ENCODE measurements at regions not wholly inside any gene's neighbourhood (a gene's known extent, or its start where the extent isn't known, plus 50 kb on each side); places are given as distances from the start of the nearest gene placed in this dataset.

DNA sequence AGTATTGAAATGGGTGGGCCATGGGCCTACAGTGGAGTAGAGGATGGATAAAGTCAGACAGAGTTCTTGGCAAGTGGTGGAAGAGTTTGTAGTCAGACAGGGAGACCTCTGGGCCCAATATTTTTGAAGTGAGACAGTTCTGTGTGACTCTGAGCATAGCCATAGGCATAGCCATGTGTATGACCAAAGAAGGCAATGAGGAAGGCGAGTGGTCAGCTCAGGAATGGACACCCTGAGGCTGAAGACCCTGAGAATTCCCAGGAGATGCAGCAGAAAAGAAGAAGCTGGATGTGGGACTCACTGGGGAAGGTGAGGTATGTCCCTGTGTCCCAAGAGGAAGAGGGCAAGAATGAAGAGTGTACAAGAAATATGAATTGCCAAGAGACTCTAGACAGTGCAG, 210.6 kb upstream of the IRF2BP2 start:
- TF ChIP-seq CEBPB (IDR thresholded peaks at IDR 0.05) (no peak), NFIC (IDR thresholded peaks at IDR 0.05) (no peak), TEAD4 (IDR thresholded peaks at IDR 0.05) (no peak), CREB1 (IDR thresholded peaks at IDR 0.05; ENCODE audit: low read depth) (no peak)
- TF ChIP-seq, protein P1, sequence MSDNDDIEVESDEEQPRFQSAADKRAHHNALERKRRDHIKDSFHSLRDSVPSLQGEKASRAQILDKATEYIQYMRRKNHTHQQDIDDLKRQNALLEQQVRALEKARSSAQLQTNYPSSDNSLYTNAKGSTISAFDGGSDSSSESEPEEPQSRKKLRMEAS (IDR thresholded peaks at IDR 0.05) = no peak

DNA sequence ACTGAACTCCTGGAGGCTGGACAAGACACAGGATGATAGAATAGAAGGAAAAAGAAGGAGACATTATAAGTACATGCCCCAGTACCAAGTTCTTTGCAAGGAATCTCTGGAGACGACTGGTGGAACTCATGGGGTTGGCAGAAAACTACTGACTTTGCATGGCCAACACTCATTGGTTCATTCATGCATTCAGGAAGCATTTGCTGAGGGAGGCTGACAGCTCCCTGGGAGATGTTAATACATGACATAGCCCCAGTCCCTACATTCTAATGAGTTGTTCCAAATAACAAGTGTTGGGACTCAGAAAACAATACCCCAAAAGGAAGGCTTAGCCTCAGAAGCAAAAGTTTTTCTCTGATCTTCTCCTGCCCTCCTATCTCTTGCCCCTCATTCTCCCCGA, 172.8 kb upstream of the IRF2BP2 start:
- TF ChIP-seq FOXM1 (IDR thresholded peaks at IDR 0.05; ENCODE audit: borderline replicate concordance, low read depth) = no peak
- no peak for TF ChIP-seq TEAD4 (IDR thresholded peaks at IDR 0.05)
- no peak for TF ChIP-seq ZBTB7A (IDR thresholded peaks at IDR 0.05; ENCODE audit: low read depth)
- TF ChIP-seq YY1 (IDR thresholded peaks at IDR 0.05; ENCODE audit: low read depth) = no peak
- TF ChIP-seq CEBPB (IDR thresholded peaks at IDR 0.05) = no peak
- TF ChIP-seq, protein P1 (IDR thresholded peaks at IDR 0.05) = no peak
- TF ChIP-seq EP300 (IDR thresholded peaks at IDR 0.05; ENCODE audit: borderline replicate concordance) = no peak
- no peak for TF ChIP-seq TAF1 (IDR thresholded peaks at IDR 0.05; ENCODE audit: low read depth)
- TF ChIP-seq EGR1 (IDR thresholded peaks at IDR 0.05) = no peak
- TF ChIP-seq NFIC (IDR thresholded peaks at IDR 0.05) = no peak
- TF ChIP-seq RAD21 (IDR thresholded peaks at IDR 0.05; ENCODE audit: low read depth) = no peak; the same call in 1 of the 2 replicates
- no peak for TF ChIP-seq TCF12 (IDR thresholded peaks at IDR 0.05; ENCODE audit: low read depth)
- TF ChIP-seq CREB1 (IDR thresholded peaks at IDR 0.05; ENCODE audit: low read depth) = no peak
- TF ChIP-seq, protein P2, sequence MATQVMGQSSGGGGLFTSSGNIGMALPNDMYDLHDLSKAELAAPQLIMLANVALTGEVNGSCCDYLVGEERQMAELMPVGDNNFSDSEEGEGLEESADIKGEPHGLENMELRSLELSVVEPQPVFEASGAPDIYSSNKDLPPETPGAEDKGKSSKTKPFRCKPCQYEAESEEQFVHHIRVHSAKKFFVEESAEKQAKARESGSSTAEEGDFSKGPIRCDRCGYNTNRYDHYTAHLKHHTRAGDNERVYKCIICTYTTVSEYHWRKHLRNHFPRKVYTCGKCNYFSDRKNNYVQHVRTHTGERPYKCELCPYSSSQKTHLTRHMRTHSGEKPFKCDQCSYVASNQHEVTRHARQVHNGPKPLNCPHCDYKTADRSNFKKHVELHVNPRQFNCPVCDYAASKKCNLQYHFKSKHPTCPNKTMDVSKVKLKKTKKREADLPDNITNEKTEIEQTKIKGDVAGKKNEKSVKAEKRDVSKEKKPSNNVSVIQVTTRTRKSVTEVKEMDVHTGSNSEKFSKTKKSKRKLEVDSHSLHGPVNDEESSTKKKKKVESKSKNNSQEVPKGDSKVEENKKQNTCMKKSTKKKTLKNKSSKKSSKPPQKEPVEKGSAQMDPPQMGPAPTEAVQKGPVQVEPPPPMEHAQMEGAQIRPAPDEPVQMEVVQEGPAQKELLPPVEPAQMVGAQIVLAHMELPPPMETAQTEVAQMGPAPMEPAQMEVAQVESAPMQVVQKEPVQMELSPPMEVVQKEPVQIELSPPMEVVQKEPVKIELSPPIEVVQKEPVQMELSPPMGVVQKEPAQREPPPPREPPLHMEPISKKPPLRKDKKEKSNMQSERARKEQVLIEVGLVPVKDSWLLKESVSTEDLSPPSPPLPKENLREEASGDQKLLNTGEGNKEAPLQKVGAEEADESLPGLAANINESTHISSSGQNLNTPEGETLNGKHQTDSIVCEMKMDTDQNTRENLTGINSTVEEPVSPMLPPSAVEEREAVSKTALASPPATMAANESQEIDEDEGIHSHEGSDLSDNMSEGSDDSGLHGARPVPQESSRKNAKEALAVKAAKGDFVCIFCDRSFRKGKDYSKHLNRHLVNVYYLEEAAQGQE (IDR thresholded peaks at IDR 0.05; ENCODE audit: low read depth) = no peak

DNA sequence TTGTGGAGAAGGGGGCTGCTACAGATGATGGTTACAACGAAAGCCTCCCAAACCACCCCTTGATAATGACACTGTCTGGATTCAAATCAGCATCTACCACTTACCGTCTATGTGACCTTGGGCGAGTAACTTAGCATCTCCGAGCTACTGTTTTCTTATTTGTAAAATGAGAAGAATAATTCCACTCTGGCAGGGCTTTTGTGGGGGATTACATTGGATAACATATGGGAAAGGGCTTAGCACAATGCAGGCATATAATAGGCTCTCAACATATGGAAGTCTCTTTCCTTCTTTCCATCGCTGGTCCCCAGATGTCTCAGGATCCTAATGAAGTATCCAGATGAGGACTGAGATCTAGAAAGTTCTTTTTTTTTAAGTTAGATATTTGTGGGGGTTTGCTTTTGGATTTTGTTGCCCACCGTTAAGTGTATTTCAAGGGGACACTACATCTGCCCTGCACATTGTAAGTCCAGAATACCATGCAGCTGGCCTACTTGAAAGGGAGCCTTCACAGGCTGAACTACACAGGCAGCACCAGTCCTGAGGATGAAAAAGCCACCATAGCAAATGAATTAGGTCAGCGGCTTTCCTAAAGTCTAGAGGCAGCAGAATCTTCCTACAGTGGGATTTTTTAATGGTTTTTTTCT, 172.2 kb upstream of the IRF2BP2 start:
- TF ChIP-seq NFIC (IDR thresholded peaks at IDR 0.05) (no peak), RAD21 (IDR thresholded peaks at IDR 0.05; ENCODE audit: low read depth) (no peak), TAF1 (IDR thresholded peaks at IDR 0.05; ENCODE audit: low read depth) (no peak), CREB1 (IDR thresholded peaks at IDR 0.05; ENCODE audit: low read depth) (no peak), EGR1 (IDR thresholded peaks at IDR 0.05) (no peak), TEAD4 (IDR thresholded peaks at IDR 0.05) (no peak), EP300 (IDR thresholded peaks at IDR 0.05; ENCODE audit: borderline replicate concordance) (no peak)
- TF ChIP-seq, protein P1 (IDR thresholded peaks at IDR 0.05) = no peak
- TF ChIP-seq, protein P3, sequence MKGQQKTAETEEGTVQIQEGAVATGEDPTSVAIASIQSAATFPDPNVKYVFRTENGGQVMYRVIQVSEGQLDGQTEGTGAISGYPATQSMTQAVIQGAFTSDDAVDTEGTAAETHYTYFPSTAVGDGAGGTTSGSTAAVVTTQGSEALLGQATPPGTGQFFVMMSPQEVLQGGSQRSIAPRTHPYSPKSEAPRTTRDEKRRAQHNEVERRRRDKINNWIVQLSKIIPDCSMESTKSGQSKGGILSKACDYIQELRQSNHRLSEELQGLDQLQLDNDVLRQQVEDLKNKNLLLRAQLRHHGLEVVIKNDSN (IDR thresholded peaks at IDR 0.05) = no peak

DNA sequence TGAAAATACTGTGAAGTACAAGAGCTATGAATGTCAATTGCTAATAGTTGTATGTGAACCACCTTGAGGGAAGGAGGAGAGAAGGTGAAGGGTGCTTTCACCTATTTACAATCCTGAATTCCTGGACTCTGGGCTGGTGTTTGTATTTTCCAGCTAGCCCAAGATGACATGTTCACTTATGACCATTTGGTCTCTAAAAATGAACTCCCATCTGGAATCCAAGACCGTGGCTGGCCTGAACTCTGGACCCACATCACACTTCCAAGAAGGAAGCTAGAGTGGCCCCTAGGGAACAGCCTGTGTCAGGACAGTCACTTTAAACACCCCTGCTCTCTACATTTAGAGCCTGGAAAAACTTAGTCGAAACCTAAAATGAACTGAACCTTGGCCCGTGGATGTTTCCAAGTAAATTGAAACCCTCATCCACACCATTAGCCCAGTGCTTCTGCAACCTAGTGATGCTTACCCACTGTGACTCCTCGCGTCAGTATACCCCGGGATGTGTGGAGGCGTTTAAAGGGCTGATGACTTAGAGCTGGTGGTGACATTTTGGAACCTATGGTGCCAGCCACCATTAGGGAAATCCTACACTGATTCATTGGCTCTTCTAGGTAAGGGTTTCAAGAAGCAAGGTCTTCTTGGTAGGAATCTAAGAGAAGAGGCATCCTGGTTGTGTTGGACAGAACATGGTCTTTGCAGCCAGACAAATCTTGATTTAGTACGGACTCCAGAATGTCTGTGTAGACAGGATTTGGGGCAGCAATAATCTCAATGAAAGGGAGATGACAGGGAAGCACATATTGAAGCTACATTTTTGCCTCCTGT, 171.5 kb upstream of the IRF2BP2 start:
- TF ChIP-seq RAD21 (IDR thresholded peaks at IDR 0.05; ENCODE audit: low read depth) (peak; percentile 23; the same call in 1 of the 2 replicates), EGR1 (IDR thresholded peaks at IDR 0.05) (no peak), YY1 (IDR thresholded peaks at IDR 0.05; ENCODE audit: low read depth) (no peak)

DNA sequence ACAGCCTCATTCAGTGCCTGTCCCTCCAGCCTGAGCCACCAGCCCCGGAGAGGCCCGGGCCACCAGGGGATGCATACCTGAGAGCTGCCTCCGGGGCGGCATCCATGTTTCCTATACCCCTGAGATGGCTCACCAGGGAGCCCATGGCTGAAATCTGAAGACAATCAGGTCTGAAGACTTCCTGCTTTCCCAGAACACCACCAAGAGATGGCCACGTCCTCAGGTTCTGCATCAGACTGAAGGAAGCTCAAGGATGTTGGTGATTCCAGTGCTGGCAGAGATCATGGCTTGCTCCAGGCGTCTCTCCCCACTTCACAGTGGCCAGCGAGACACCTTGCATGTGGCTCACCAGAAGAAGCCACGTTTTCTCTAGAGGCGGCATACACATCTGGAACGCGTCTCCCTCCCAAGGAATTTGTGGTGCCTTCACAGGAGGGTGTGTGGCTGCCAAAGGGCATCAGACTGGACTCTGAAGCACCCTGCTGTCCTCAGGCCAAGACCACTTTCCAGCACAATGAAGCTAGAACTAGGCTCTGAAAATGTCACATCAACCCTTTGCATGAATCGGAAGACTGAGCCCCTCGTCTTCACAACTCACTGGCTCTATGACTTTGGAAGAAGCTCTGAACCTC, 170.7 kb upstream of the IRF2BP2 start:
- no peak for TF ChIP-seq EGR1 (IDR thresholded peaks at IDR 0.05)
- no peak for TF ChIP-seq CEBPB (IDR thresholded peaks at IDR 0.05)
- TF ChIP-seq, protein P3 (IDR thresholded peaks at IDR 0.05) = no peak
- TF ChIP-seq TEAD4 (IDR thresholded peaks at IDR 0.05) = no peak
- TF ChIP-seq RAD21 (IDR thresholded peaks at IDR 0.05; ENCODE audit: low read depth) = no peak
- TF ChIP-seq, protein P2 (IDR thresholded peaks at IDR 0.05; ENCODE audit: low read depth) = no peak
- no peak for TF ChIP-seq YY1 (IDR thresholded peaks at IDR 0.05; ENCODE audit: low read depth)
- TF ChIP-seq EP300 (IDR thresholded peaks at IDR 0.05; ENCODE audit: borderline replicate concordance) = no peak
- TF ChIP-seq TAF1 (IDR thresholded peaks at IDR 0.05; ENCODE audit: low read depth) = no peak
- no peak for TF ChIP-seq FOXM1 (IDR thresholded peaks at IDR 0.05; ENCODE audit: borderline replicate concordance, low read depth)
- TF ChIP-seq ZBTB7A (IDR thresholded peaks at IDR 0.05; ENCODE audit: low read depth) = no peak
- no peak for TF ChIP-seq CREB1 (IDR thresholded peaks at IDR 0.05; ENCODE audit: low read depth)
- TF ChIP-seq NFIC (IDR thresholded peaks at IDR 0.05) = no peak
- no peak for TF ChIP-seq TCF12 (IDR thresholded peaks at IDR 0.05; ENCODE audit: low read depth)
- TF ChIP-seq, protein P1 (IDR thresholded peaks at IDR 0.05) = no peak
